ENCODE measurements at regions not wholly inside any gene's neighbourhood (a gene's known extent, or its start where the extent isn't known, plus 50 kb on each side); places are given as distances from the start of the nearest gene placed in this dataset.

DNA sequence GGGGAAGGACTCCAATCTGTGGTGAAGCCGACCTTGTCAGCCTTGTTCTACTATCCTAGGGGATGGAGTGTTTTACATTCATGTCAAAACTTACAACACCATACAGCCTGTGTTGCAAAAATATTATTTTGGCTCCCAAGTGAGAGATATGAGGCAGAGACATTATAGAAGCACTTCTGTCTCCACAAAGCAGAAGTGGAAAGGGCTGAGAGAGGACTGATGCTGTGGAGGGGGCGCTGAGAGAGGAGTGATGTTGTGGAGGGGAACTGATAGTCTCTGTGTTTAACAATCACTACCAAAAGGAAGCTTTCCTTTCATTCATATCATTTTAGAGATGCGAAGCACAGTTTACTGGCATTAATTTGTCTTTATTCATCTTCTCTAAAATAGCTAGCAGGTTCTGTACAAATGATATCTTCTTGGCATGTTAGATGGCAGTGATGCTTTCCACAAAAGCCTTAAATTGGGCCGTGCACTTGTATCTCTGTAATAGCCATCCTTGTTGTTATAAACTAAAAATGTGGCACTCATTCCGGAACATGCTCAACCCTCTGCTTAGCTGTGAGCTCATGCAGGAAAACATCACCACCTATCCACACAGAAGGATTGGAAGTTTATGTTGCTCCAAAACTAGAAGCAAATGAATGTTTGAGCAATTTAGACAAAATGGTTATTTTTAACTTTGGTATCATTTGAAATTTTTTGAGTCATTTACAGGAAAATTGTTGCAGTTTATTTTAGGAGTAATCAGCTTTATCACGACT lies 134.6 kb upstream of the TP63 start:
- Mint-ChIP-seq H3K4me1 (ENCODE audit: low read depth) (no peaks in the 10 kb centered on the region), H3K9me3 (ENCODE audit: low read depth) (no peaks in the 10 kb centered on the region), H3K27me3 (ENCODE audit: low read depth) (peaks cover 11% of the 10 kb centered on the region), H3K36me3 (ENCODE audit: low read depth) (peaks cover 2% of the 10 kb centered on the region), H3K4me3 (ENCODE audit: unreplicated experiment) (no peak overlapping the region), H3K27ac (ENCODE audit: unreplicated experiment) (no peak overlapping the region)
- DNase-seq (ENCODE audit: low spot score): no peak
- TF ChIP-seq, protein P1, sequence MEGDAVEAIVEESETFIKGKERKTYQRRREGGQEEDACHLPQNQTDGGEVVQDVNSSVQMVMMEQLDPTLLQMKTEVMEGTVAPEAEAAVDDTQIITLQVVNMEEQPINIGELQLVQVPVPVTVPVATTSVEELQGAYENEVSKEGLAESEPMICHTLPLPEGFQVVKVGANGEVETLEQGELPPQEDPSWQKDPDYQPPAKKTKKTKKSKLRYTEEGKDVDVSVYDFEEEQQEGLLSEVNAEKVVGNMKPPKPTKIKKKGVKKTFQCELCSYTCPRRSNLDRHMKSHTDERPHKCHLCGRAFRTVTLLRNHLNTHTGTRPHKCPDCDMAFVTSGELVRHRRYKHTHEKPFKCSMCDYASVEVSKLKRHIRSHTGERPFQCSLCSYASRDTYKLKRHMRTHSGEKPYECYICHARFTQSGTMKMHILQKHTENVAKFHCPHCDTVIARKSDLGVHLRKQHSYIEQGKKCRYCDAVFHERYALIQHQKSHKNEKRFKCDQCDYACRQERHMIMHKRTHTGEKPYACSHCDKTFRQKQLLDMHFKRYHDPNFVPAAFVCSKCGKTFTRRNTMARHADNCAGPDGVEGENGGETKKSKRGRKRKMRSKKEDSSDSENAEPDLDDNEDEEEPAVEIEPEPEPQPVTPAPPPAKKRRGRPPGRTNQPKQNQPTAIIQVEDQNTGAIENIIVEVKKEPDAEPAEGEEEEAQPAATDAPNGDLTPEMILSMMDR (IDR thresholded peaks at IDR 0.05): no peak

DNA sequence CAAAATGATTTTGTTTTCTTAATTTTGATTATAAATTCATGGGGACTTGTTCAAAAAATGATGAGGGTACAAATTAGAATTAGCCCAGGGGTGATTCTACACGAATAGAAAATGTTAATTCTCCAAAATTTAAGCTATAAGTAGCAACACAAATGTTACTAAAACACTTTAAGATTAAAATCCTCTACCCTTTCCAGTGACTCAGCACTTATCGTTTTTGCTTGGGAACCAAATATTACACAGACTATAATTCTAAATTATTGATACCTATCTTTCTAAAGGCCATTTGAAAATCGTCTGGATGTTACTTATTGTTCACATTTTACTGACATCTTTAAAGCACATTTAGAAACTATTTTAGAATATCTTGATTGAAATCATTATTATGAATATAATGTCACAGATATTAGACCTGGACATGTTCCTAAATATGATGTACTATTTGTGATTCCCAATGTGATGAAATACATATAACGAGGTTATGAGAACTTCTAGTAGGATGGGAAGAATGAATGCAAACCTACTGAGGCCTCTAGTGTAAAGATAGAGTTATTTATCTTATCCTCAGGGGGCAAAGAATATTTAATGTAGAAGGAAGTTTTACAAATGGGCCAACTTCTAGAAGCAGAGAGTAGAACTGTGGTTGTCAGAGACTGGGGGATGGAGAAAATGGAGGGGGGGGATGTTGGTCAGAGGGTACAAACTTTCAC lies 132.0 kb upstream of the TP63 start:
- Mint-ChIP-seq H3K27me3 (ENCODE audit: low read depth) (peaks cover 11% of the 10 kb centered on the region), H3K9me3 (ENCODE audit: low read depth) (no peaks in the 10 kb centered on the region), H3K4me3 (ENCODE audit: unreplicated experiment) (no peak overlapping the region), H3K27ac (ENCODE audit: unreplicated experiment) (no peak overlapping the region), H3K4me1 (ENCODE audit: low read depth) (no peaks in the 10 kb centered on the region), H3K36me3 (ENCODE audit: low read depth) (peaks cover 2% of the 10 kb centered on the region)
- TF ChIP-seq, protein P1 (IDR thresholded peaks at IDR 0.05): no peak
- no peak for DNase-seq (ENCODE audit: low spot score)

DNA sequence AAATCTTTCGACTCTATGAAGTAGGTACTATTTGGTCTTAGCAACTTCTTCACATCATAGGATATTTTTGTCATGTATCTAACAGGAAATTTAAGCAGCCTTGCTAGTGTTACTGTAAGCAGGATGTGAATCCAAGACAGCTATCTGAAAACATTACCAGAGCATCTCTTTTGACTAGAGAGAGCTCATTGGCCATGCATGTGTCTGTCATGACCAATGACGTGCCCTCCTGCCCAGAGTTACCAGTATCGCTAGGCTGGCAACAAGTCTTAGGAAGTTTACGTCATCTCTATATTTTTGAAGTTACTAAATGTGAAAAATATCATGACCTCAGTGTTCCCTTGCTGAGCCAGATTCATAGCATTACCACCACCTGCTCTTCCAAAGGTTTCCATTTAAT lies 130.9 kb upstream of the TP63 start:
- H3K27ac Mint-ChIP-seq (ENCODE audit: unreplicated experiment): no peak overlapping the region
- H3K4me1 Mint-ChIP-seq (ENCODE audit: low read depth): no peaks in the 10 kb centered on the region
- TF ChIP-seq, protein P1 (IDR thresholded peaks at IDR 0.05): no peak
- DNase-seq (ENCODE audit: low spot score): no peak
- no peak overlapping the region for H3K4me3 Mint-ChIP-seq (ENCODE audit: unreplicated experiment)
- H3K36me3 Mint-ChIP-seq (ENCODE audit: low read depth): peaks cover 2% of the 10 kb centered on the region
- H3K27me3 Mint-ChIP-seq (ENCODE audit: low read depth): peaks cover 16% of the 10 kb centered on the region
- H3K9me3 Mint-ChIP-seq (ENCODE audit: low read depth): no peaks in the 10 kb centered on the region

DNA sequence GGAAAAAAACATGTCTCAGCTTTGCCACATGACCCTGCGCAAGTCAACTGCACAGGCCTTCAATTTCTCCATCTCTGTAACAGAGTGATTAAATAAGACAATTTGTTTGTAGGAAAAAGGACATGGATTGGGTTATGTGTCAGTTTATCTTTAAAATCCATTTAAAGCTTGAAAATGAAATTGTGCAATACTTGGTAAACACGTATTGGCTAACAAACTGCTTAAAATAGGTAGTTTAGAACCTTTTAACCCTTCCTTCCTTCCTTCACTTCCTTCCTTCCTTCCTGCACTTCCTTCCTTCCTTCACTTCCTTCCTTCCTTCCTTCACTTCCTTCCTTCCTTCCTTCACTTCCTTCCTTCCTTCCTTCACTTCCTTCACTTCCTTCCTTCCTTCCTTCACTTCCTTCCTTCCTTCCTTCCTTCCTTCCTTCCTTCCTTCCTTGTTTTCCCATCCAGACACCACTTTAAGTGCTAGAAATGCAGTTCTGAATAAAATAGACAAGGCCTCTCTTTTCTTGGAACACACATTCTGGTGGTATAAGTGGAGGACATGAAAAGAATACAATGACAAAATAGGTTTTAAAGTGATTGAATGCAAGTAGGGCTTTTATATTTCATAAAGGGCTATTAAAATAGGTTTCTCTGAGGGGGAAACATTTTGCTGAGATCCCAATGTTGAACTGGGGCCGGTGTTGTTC lies 130.2 kb upstream of the TP63 start:
- Mint-ChIP-seq H3K4me1 (ENCODE audit: low read depth) (no peaks in the 10 kb centered on the region), H3K9me3 (ENCODE audit: low read depth) (no peaks in the 10 kb centered on the region), H3K36me3 (ENCODE audit: low read depth) (peaks cover 2% of the 10 kb centered on the region), H3K27me3 (ENCODE audit: low read depth) (peaks cover 16% of the 10 kb centered on the region), H3K27ac (ENCODE audit: unreplicated experiment) (no peak overlapping the region), H3K4me3 (ENCODE audit: unreplicated experiment) (no peak overlapping the region)
- TF ChIP-seq, protein P1 (IDR thresholded peaks at IDR 0.05): no peak
- DNase-seq (ENCODE audit: low spot score): no peak

DNA sequence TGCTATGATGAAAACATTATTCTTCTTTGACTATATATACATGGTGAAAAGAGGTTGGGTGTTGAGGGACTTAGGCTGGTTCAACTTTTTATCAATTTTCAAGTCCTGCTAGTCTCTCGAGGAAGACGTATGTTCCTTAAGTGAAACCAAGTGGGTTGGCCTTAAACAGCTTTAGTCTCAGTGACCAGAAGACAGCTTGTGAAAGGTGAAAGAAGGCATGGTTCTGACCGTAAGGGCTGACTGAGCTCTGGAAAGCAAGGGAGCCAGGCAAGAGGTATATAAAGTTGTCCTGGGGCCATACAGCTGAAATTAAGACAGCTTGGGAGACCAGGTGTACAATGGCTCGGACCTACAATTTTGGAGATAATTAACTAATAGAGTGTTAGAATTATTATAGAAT lies 128.9 kb upstream of the TP63 start:
- no peak for DNase-seq (ENCODE audit: low spot score)
- Mint-ChIP-seq H3K4me1 (ENCODE audit: low read depth) (no peaks in the 10 kb centered on the region), H3K27ac (ENCODE audit: unreplicated experiment) (no peak overlapping the region), H3K4me3 (ENCODE audit: unreplicated experiment) (no peak overlapping the region), H3K27me3 (ENCODE audit: low read depth) (peaks cover 16% of the 10 kb centered on the region), H3K9me3 (ENCODE audit: low read depth) (no peaks in the 10 kb centered on the region), H3K36me3 (ENCODE audit: low read depth) (peaks cover 2% of the 10 kb centered on the region)
- TF ChIP-seq, protein P1 (IDR thresholded peaks at IDR 0.05): no peak

Data from chondrocyte (in vitro differentiated cells).